Astrocyte (in vitro differentiated cells and primary cell): ENCODE measurements at regions not wholly inside any gene's neighbourhood (a gene's known extent, or its start where the extent isn't known, plus 50 kb on each side); places are given as distances from the start of the nearest gene placed in this dataset.

ENCODE experiments used
- EZH2 ChIP-seq: IDR thresholded peaks from 2 replicates; pipeline ENCODE4 v1.6.1; 2012; ENCODE audit warnings: mild to moderate bottlenecking, low read length, inconsistent platforms; ENCODE audit not compliant: insufficient read depth
- TF ChIP-seq, protein P1 (sequence below): IDR thresholded peaks from 2 replicates; pipeline ENCODE4 v1.5.1; 2011; ENCODE audit warnings: low read depth, mild to moderate bottlenecking, inconsistent platforms, low read length, moderate library complexity; ENCODE audit not compliant: insufficient read depth

DNA sequence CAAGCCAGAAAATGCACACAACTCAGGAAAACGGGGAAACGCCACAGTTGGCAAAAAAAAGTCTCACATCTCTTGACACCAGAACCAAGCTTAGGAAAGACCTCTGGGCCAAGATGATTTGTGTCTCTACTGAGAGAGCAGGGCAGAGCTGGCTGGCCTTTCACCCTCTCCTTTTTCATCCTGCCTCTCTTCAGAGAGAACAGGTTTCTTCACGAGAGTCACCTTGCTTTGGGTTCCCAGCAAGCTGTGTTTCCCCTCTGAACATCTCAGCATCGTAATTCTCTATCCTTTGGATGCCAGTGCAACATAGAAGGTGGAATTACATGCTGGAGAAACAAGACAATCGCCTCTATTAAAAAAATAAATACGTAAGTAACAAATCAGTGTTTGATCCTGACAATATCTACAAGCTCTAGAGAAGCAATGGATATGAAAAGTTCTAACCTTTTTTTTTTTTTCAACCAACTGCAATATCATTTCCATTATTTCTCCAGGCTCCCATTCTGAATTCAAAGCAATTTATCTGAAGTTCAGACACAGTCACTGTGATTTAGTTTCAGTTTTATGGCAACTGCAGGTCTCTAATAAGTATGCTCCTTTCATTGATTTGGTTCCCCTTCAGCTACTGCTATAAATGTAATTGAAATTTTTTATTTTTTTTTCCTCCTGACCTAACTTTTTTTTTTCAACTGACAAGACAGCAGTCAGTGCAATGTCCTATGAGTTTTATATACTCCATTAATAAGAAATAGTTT is 708.6 kb downstream of the DTWD2 start:
- TF ChIP-seq, protein P1, sequence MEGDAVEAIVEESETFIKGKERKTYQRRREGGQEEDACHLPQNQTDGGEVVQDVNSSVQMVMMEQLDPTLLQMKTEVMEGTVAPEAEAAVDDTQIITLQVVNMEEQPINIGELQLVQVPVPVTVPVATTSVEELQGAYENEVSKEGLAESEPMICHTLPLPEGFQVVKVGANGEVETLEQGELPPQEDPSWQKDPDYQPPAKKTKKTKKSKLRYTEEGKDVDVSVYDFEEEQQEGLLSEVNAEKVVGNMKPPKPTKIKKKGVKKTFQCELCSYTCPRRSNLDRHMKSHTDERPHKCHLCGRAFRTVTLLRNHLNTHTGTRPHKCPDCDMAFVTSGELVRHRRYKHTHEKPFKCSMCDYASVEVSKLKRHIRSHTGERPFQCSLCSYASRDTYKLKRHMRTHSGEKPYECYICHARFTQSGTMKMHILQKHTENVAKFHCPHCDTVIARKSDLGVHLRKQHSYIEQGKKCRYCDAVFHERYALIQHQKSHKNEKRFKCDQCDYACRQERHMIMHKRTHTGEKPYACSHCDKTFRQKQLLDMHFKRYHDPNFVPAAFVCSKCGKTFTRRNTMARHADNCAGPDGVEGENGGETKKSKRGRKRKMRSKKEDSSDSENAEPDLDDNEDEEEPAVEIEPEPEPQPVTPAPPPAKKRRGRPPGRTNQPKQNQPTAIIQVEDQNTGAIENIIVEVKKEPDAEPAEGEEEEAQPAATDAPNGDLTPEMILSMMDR, result no peak
- no peak for TF ChIP-seq EZH2
